Effector memory CD4-positive, alpha-beta T cell (primary cell): ENCODE measurements at regions not wholly inside any gene's neighbourhood (a gene's known extent, or its start where the extent isn't known, plus 50 kb on each side); places are given as distances from the start of the nearest gene placed in this dataset.
"Not testable (repeated sequence)": the region's sequence is repeated elsewhere in the genome, so short reads cannot be mapped to it uniquely, and the experiment has no call there.

Source experiments
- DNase-seq, 3 donors: peaks; one replicate each; pipeline ENCODE4 v3.0.0-alpha.2; 2020
- H3K27ac ChIP-seq: 2 replicates; pipeline ENCODE4 v1.7.0; 2013; ENCODE audit warnings: mild to moderate bottlenecking, low read length, moderate library complexity; ENCODE audit not compliant: insufficient read depth, poor library complexity, severe bottlenecking
- H3K27me3 ChIP-seq: replicated peaks from 2 replicates; pipeline ENCODE4 v1.7.0; 2013; ENCODE audit warnings: mild to moderate bottlenecking, low read length; ENCODE audit not compliant: insufficient read depth, control insufficient read depth, poor library complexity, severe bottlenecking
- H3K36me3 ChIP-seq: 2 replicates; pipeline ENCODE4 v1.7.0; 2013; ENCODE audit warnings: mild to moderate bottlenecking, low read length, moderate library complexity; ENCODE audit not compliant: control insufficient read depth, insufficient read depth
- H3K4me1 ChIP-seq: 2 replicates; pipeline ENCODE4 v1.7.0; 2013; ENCODE audit warnings: low read length, mild to moderate bottlenecking; ENCODE audit not compliant: control insufficient read depth, insufficient read depth, poor library complexity, severe bottlenecking
- H3K4me3 ChIP-seq: 2 replicates; pipeline ENCODE4 v1.7.0; 2013; ENCODE audit warnings: low read length, low read depth, mild to moderate bottlenecking; ENCODE audit not compliant: insufficient read depth, poor library complexity, severe bottlenecking
- H3K9me3 ChIP-seq: 2 replicates; pipeline ENCODE4 v1.7.0; 2013; ENCODE audit warnings: mild to moderate bottlenecking, low read length, moderate library complexity; ENCODE audit not compliant: control insufficient read depth

DNA sequence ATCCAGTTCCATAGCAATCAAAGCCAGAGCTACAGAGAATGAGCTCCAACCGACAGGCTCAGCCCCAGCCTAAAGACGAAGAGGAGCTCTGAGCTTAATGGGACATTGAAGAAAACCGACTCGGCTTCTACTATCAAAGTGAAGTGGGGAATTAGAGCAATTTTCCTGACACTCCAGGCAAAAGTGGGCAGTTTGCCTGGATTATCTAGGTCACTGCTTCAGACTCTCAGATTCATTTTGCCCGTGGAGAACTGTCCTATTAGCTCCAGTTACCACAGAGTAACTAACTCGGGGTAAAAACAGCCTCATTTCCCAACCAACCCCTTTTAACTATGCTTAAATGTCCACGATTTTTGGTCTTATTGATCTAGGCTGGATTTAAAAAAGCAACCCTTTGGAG, 592.1 kb upstream of the NRSN1 start:
- DNase-seq: no peak
- Histone ChIP-seq H3K27ac (no peak overlapping the region), H3K4me1 (no peaks in the 10 kb centered on the region), H3K4me3 (no peak overlapping the region), H3K9me3 (no peaks in the 10 kb centered on the region), H3K36me3 (no peaks in the 10 kb centered on the region), H3K27me3 (no peaks in the 10 kb centered on the region)

DNA sequence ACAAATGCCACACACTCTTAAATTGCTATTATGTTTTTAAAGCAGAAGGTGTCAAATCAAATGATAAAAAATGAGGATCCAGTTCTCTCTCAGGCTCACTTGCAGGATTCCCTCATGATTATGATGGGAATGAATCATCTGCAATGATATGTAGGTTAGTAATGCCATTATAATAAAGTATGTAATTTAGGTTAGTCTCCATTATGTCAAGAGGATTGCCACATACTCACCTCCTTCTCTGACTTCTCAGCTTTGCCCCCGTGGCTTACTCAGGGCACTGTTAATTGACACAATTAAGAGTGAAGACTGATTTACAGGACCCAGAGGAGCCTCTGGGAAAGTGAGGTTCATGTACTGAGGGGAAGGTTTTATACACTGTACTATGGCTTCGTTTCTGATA, 591.7 kb upstream of the NRSN1 start:
- Histone ChIP-seq H3K27me3 (no peaks in the 10 kb centered on the region), H3K4me3 (no peak overlapping the region), H3K27ac (no peak overlapping the region), H3K9me3 (no peaks in the 10 kb centered on the region), H3K4me1 (no peaks in the 10 kb centered on the region), H3K36me3 (no peaks in the 10 kb centered on the region)
- no peak for DNase-seq

DNA sequence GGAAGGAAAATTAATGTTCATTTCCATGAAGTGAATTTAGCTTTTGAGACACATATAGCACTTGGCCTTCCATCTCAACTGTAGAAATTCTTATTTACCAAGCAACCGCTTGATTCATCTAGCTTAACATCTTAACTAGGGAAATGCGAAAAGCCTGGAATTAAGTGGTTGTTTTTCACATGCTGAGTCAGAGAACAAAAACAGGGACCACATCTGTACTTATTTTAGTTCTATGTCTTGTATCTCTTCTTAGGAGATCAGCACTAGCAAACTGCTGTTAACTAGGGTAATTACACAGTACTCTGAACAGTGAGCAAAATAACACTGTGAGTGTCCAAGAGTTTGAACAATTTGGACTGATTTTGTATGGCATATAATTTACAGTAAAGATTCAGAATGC, 590.9 kb upstream of the NRSN1 start:
- DNase-seq: no peak
- Histone ChIP-seq H3K4me3 (no peak overlapping the region), H3K36me3 (no peaks in the 10 kb centered on the region), H3K27me3 (no peaks in the 10 kb centered on the region), H3K9me3 (no peaks in the 10 kb centered on the region), H3K27ac (no peak overlapping the region), H3K4me1 (no peaks in the 10 kb centered on the region)

DNA sequence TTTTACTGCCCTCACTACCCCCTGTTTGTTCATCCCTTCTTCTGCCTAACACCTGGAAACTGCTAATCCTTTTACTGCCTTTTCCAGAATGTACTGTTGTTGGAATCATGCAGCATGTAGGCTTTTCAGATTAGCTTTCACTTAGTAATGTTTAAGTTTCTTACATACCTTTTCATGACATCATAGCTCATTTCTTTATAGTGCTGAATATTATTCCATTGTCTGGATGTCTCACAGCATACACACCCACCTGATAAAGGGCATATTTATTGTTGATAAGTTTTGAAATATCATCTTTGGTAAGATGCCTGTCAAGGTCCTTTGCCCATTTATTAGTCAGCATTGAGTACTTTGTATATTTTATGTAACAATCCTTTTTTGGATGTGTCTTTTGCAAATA, 588.2 kb upstream of the NRSN1 start:
- H3K27ac ChIP-seq: no peak overlapping the region
- H3K9me3 ChIP-seq: no peaks in the 10 kb centered on the region
- no peaks in the 10 kb centered on the region for H3K4me1 ChIP-seq
- no peak overlapping the region for H3K4me3 ChIP-seq
- no peaks in the 10 kb centered on the region for H3K27me3 ChIP-seq
- no peaks in the 10 kb centered on the region for H3K36me3 ChIP-seq
- DNase-seq: no peak

DNA sequence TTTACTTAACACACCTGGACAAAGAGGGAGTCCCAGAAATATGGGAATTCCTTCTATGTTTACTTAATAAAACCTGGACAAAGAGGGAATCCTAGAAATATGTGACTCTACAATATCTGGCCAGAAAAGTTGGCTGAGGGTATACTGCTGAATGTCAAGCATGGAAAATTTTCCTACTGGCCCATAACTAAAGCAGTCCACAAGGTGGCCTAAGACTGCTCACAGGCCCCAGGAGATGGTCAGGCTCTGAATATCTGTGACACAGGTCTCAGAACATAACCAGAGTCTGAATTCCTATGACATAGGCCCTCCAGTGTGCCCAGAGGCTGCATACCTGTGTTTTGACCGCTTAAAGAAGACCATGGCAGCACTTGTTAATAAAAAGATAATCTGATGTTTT, 578.2 kb upstream of the NRSN1 start:
- H3K36me3 ChIP-seq: no peaks in the 10 kb centered on the region
- no peak overlapping the region for H3K27ac ChIP-seq
- no peaks in the 10 kb centered on the region for H3K4me1 ChIP-seq
- H3K4me3 ChIP-seq: no peak overlapping the region
- H3K9me3 ChIP-seq: no peaks in the 10 kb centered on the region
- no peaks in the 10 kb centered on the region for H3K27me3 ChIP-seq
- DNase-seq: no peak

DNA sequence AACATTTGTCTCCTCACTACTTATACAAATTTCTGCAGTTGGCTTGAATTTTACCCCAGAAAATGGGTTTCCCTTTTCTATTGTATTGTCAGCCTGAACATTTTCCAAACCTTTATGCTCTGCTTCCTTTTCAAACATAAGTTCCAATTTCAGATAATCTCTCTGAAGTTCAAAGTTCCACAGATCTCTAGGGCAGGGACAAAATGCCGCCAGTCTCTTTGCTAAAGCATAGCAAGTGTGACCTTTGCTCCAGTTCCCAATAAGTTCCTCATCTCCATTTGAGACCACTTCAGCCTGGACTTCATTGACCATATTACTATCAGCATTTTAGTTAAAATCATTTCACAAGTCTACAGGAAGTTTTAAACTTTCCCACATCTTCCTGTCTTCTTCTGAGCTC, 571.1 kb upstream of the NRSN1 start:
- DNase-seq, H3K27ac ChIP-seq, H3K36me3 ChIP-seq, H3K4me3 ChIP-seq, H3K27me3 ChIP-seq, H3K9me3 ChIP-seq, H3K4me1 ChIP-seq: not testable (repeated sequence)

DNA sequence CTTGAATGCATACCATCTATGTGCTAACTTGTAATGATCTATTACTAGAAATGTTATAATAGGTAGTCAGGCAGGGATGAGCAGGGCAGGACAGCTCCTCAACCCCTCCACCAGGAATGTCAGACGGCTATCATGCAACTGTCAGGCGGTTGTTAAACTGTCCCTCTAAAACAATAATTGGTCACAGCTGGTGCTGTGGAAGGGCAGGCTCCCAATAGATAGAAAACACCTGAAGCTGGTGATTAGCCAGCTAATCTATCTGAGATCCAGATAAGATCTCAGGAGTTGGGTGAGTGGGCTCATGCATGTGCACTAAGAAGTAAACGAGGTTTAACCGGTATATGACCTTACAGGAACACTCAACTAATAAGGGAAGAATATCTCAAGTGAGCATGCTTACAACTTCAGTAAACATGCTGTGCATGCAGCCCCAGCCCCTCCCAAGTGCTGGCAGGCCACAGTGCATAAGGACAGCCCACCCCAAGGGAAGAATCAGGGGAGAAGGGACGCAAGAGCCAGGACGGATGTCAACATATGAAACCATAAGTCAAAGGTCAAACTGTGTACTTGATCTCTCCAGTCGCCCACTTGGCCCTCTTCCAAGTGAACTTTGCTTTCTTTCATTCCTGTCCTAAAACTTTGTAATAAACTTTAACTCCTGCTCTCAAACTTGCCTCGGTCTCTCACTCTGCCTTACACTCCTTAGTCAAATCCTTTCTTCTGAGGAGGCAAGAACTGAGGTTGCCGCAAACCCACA, 566.2 kb upstream of the NRSN1 start:
- DNase-seq: no peak
- Histone ChIP-seq H3K4me1 (no peaks in the 10 kb centered on the region), H3K27ac (no peak overlapping the region), H3K9me3 (no peaks in the 10 kb centered on the region), H3K27me3 (no peaks in the 10 kb centered on the region), H3K4me3 (no peak overlapping the region), H3K36me3 (no peaks in the 10 kb centered on the region)

DNA sequence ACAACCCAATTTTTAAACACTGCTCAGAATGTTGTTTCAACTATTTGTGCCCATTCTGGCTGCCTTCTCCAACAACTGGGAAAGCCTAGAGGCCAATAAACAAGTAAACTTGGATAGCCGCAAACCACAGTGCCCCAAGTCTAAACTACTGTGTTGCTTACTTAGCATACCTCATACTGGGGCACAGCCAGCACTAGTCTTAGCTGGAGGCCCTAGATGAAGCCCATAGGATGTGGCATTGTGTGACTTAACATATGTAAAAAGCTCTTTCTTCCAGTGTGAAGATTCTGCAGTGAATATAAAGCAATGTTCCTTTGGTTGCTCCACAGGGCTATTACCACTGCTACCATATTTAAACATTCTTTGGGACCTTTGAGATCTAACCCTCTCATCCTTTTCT, 564.3 kb upstream of the NRSN1 start:
- no peaks in the 10 kb centered on the region for H3K36me3 ChIP-seq

DNA sequence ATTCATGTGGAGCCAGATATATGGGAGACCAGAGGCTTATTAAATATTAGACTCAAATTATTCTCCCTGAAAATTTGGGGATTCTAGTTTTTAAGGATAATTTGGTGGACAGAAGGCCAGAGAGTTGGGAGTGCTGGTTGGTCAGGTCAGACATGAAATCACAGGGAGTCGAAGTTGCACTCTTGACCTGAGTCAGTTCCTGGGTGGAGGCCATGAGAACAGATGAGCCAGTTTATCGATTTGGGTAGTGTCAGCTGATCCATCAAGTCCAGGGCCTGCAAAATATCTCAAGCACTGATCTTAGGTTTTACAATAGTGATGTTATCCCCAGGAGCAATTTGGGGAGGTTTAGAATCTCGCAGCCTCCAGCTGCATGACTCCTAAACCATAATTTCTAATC, 563.5 kb upstream of the NRSN1 start:
- no peak for DNase-seq
- H3K4me1 ChIP-seq: no peaks in the 10 kb centered on the region
- no peaks in the 10 kb centered on the region for H3K27me3 ChIP-seq
- H3K9me3 ChIP-seq: no peaks in the 10 kb centered on the region
- no peak overlapping the region for H3K4me3 ChIP-seq
- H3K27ac ChIP-seq: no peak overlapping the region
- H3K36me3 ChIP-seq: no peaks in the 10 kb centered on the region

More for the DNA sequence above, 564.3 kb upstream of the NRSN1 start:
- H3K9me3 ChIP-seq: no peaks in the 10 kb centered on the region
- no peak for DNase-seq
- H3K4me3 ChIP-seq: no peak overlapping the region
- H3K27me3 ChIP-seq: no peaks in the 10 kb centered on the region
- H3K4me1 ChIP-seq: no peaks in the 10 kb centered on the region
- H3K27ac ChIP-seq: no peak overlapping the region

DNA sequence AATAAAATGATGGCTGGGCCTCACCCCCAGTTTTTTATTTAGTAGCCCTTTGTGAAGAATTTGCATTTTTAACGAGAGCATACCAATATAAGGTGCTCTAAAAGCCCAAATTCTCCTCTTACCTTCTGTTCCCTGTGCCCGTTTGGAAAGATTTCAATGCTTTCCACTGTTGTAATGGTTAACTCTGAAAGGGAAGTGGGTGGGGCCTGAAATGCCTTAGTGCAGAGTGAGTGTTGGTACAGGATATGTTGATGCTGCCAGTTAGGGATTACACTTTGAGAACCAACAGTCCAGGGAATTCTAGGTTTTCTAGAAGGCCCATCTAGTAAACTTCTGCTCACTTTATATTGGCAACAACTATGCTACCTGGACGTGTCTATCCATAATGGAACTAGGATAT, 562.7 kb upstream of the NRSN1 start:
- Histone ChIP-seq H3K27me3 (no peaks in the 10 kb centered on the region), H3K4me3 (no peak overlapping the region), H3K27ac (no peak overlapping the region), H3K4me1 (no peaks in the 10 kb centered on the region), H3K9me3 (no peaks in the 10 kb centered on the region), H3K36me3 (no peaks in the 10 kb centered on the region)
- no peak for DNase-seq
